Left hindlimb (tissue), 1 donor: ENCODE measurements at regions not wholly inside any gene's neighbourhood (a gene's known extent, or its start where the extent isn't known, plus 50 kb on each side); places are given as distances from the start of the nearest gene placed in this dataset.
A peak's percentile ranks its signal among the peaks of the same experiment; 100 is the strongest.

ENCODE experiments used
- DNase-seq: peaks from one replicate; pipeline ENCODE4 v3.0.0-alpha.2; 2018

GRCh38 chr5:157924931-157925729 lies 66.2 kb upstream of the CLINT1 start:
- DNase-seq: no peak

- DNase-seq: no peak
Observed at GRCh38 chr5:157924490-157924889, 65.5 kb upstream of the CLINT1 start.

GRCh38 chr5:157923765-157924164 lies 64.8 kb upstream of the CLINT1 start:
- no peak for DNase-seq

GRCh38 chr5:157922026-157922425 lies 63.1 kb upstream of the CLINT1 start:
- no peak for DNase-seq

- no peak for DNase-seq
Observed at GRCh38 chr5:157920828-157921170, 61.9 kb upstream of the CLINT1 start.

GRCh38 chr5:157918811-157919742 lies 60.1 kb upstream of the CLINT1 start:
- no peak for DNase-seq

- DNase-seq: peak; percentile 73
Observed at GRCh38 chr5:157917899-157918809, 59.2 kb upstream of the CLINT1 start.

GRCh38 chr5:157917491-157917890 lies 58.5 kb upstream of the CLINT1 start:
- no peak for DNase-seq

- peak; percentile 86 for DNase-seq
Observed at GRCh38 chr5:157915638-157916037, 56.7 kb upstream of the CLINT1 start.

GRCh38 chr5:157914151-157914788 lies 55.3 kb upstream of the CLINT1 start:
- DNase-seq: no peak

- no peak for DNase-seq
Observed at GRCh38 chr5:157913575-157913974, 54.6 kb upstream of the CLINT1 start.

GRCh38 chr5:157912621-157913325 lies 53.8 kb upstream of the CLINT1 start:
- no peak for DNase-seq

GRCh38 chr5:157911568-157911967 lies 52.6 kb upstream of the CLINT1 start:
- no peak for DNase-seq
